Activated CD8-positive, alpha-beta memory T cell treated with anti-CD3 and anti-CD28 coated beads for 1 hour (primary cell): ENCODE measurements at regions not wholly inside any gene's neighbourhood (a gene's known extent, or its start where the extent isn't known, plus 50 kb on each side); places are given as distances from the start of the nearest gene placed in this dataset.

ENCODE experiments used
- DNase-seq, 2 donors: peaks; one replicate each; pipeline ENCODE4 v3.0.0-alpha.2; 2020; ENCODE audit warnings: low read depth in 1 of 2; ENCODE audit errors: extremely low read depth in 1 of 2

GRCh38 chr7:113486548-113486947 lies 368.2 kb upstream of the SMIM30 start:
- DNase-seq: no peak

GRCh38 chr7:113483657-113484056 lies 365.3 kb upstream of the SMIM30 start:
- no peak for DNase-seq

- DNase-seq: no peak
Measured at GRCh38 chr7:113480537-113480936, 362.2 kb upstream of the SMIM30 start.

GRCh38 chr7:113464096-113464855 lies 345.9 kb upstream of the SMIM30 start:
- DNase-seq: no peak

GRCh38 chr7:113460067-113460466 lies 341.7 kb upstream of the SMIM30 start:
- no peak for DNase-seq

- DNase-seq: no peak
Measured at GRCh38 chr7:113456533-113456932, 338.2 kb upstream of the SMIM30 start.

GRCh38 chr7:113454597-113455169 lies 336.3 kb upstream of the SMIM30 start:
- DNase-seq: no peak

- DNase-seq: no peak
Measured at GRCh38 chr7:113452245-113452644, 333.9 kb upstream of the SMIM30 start.

- DNase-seq: no peak
Measured at GRCh38 chr7:113446791-113447190, 328.4 kb upstream of the SMIM30 start.

GRCh38 chr7:113446391-113446790 lies 328.0 kb upstream of the SMIM30 start:
- DNase-seq: no peak

- DNase-seq: no peak
Measured at GRCh38 chr7:113444261-113444660, 325.9 kb upstream of the SMIM30 start.

- no peak for DNase-seq
Measured at GRCh38 chr7:113440173-113440572, 321.8 kb upstream of the SMIM30 start.

- DNase-seq: no peak
Measured at GRCh38 chr7:113431406-113431805, 313.1 kb upstream of the SMIM30 start.

GRCh38 chr7:113424185-113424817 lies 305.9 kb upstream of the SMIM30 start:
- DNase-seq: no peak

- peak; percentile 34 to 40 for DNase-seq
Measured at GRCh38 chr7:113421696-113422330, 303.5 kb upstream of the SMIM30 start.

GRCh38 chr7:113414401-113415035 lies 296.2 kb upstream of the SMIM30 start:
- DNase-seq: no peak

- DNase-seq: no peak
Measured at GRCh38 chr7:113412410-113412809, 294.1 kb upstream of the SMIM30 start.

GRCh38 chr7:113410796-113411195 lies 292.4 kb upstream of the SMIM30 start:
- DNase-seq: no peak

GRCh38 chr7:113408999-113409398 lies 290.6 kb upstream of the SMIM30 start:
- no peak for DNase-seq

- DNase-seq: no peak
Measured at GRCh38 chr7:113405296-113406056, 287.1 kb upstream of the SMIM30 start.

GRCh38 chr7:113404245-113404644 lies 285.9 kb upstream of the SMIM30 start:
- DNase-seq: no peak
